Body of pancreas (tissue), 4 donors: ENCODE measurements at regions not wholly inside any gene's neighbourhood (a gene's known extent, or its start where the extent isn't known, plus 50 kb on each side); places are given as distances from the start of the nearest gene placed in this dataset.
"Not testable (repeated sequence)": the region's sequence is repeated elsewhere in the genome, so short reads cannot be mapped to it uniquely, and the experiment has no call there.

Experiments
- ATAC-seq: fragments of 150-250 bp; one replicate; pipeline ENCODE4 v1.9.1; 2016
- DNase-seq, 4 donors: peaks; one replicate each; pipeline ENCODE4 v3.0.0-alpha.2; 2019
- H3K27ac ChIP-seq, 4 donors: fragments of 200-600 bp; sonication (generic); 1 replicate in 3 of 4; 2 replicates in 1 of 4; pipeline versions ENCODE4 v1.5.1 to v1.6.1; 2016 to 2019; ENCODE audit warnings: mild to moderate bottlenecking in 1 of 4, mixed read lengths in 1 of 4, moderate library complexity in 1 of 4
- H3K27me3 ChIP-seq, 2 donors: fragments of 200-600 bp; sonication (generic); one replicate each; pipeline ENCODE4 v1.6.0; 2016; ENCODE audit warnings: mild to moderate bottlenecking in 1 of 2
- H3K36me3 ChIP-seq, 2 donors: fragments of 200-600 bp; sonication (generic); replicated peaks in 1 of 2; 2 replicates each; pipeline ENCODE4 v1.5.1; 2016; ENCODE audit warnings: low read depth in 2 of 2; ENCODE audit not compliant: insufficient read depth in 1 of 2
- H3K4me1 ChIP-seq: fragments of 200-600 bp; sonication (generic); one replicate; pipeline ENCODE4 v1.6.0; 2016
- H3K4me3 ChIP-seq, 2 donors: fragments of 200-600 bp; sonication (generic); 1 replicate in 1 of 2; 2 replicates in 1 of 2; pipeline ENCODE4 v1.5.1; 2016 to 2019
- H3K9me3 ChIP-seq, 3 donors: fragments of 200-600 bp; sonication (generic); 1 replicate in 2 of 3; 2 replicates in 1 of 3; pipeline ENCODE4 v1.5.1; 2016
- CTCF ChIP-seq, 7 experiments: fragments of 450-650 bp in 4 of 7; fragments of 200-600 bp in 3 of 7; sonication (generic) in 3 of 7; IDR thresholded peaks; one replicate each; pipeline ENCODE4 v1.5.1; 2016 to 2019; ENCODE audit warnings: antibody characterized with exemption in 7 of 7
- POLR2A ChIP-seq, 3 donors: fragments of 450-650 bp; IDR thresholded peaks; one replicate each; pipeline ENCODE4 v1.6.1; 2016; ENCODE audit warnings: antibody characterized with exemption in 3 of 3, mild to moderate bottlenecking in 2 of 3
- whole genome bisulfite sequencing, 2 donors: methylation state at CpG; one replicate each; pipeline ENCODE4 v1.1.5; 2017; 5-methylcytosine and 5-hydroxymethylcytosine counted together
- intact Hi-C: fragments of 100-400 bp; cut with DNase I; formaldehyde crosslinking; loops from one replicate; pipeline ENCODE4 v1.15.1; 2023

- ATAC-seq, H3K4me1 ChIP-seq, H3K36me3 ChIP-seq, H3K27ac ChIP-seq, H3K9me3 ChIP-seq, DNase-seq, H3K27me3 ChIP-seq, H3K4me3 ChIP-seq, intact Hi-C loops: not testable (repeated sequence)
- WGBS, 2 donors: 67 to 93% methylated on average over 1 of the region's 1 CpG
These were observed 51.9 kb upstream of the MFGE8 start for GRCh38 chr15:88965097-88965496.

- Histone ChIP-seq H3K4me3 (no peak overlapping the region), H3K9me3 (peaks cover 0 to 7% (median 0%) of the 10 kb centered on the region in 3 donors), H3K27ac (no peak overlapping the region), H3K36me3 (no peaks in the 10 kb centered on the region), H3K27me3 (no peaks in the 10 kb centered on the region), H3K4me1 (no peaks in the 10 kb centered on the region)
- 0 to 43% methylated on average over 1 of the region's 1 CpG for WGBS, 2 donors
- DNase-seq: no peak
- no peak for ATAC-seq
- TF ChIP-seq CTCF (IDR thresholded peaks at IDR 0.05): no peak
- TF ChIP-seq POLR2A (IDR thresholded peaks at IDR 0.05): no peak
- intact Hi-C loops: no loop called here
These were observed 57.1 kb upstream of the MFGE8 start for GRCh38 chr15:88970232-88970631.

- no peaks in the 10 kb centered on the region for H3K36me3 ChIP-seq
- DNase-seq (no peak), ATAC-seq (no peak)
- 26 to 33% methylated on average over 4 of the region's 4 CpGs for WGBS, 2 donors
- H3K27ac ChIP-seq: no peak overlapping the region
- H3K27me3 ChIP-seq: no peaks in the 10 kb centered on the region
- intact Hi-C loops: no loop called here
- TF ChIP-seq POLR2A (IDR thresholded peaks at IDR 0.05) (no peak), CTCF (IDR thresholded peaks at IDR 0.05) (no peak)
- no peaks in the 10 kb centered on the region for H3K4me1 ChIP-seq
- H3K4me3 ChIP-seq: no peak overlapping the region
- H3K9me3 ChIP-seq: peaks cover 0 to 7% (median 0%) of the 10 kb centered on the region in 3 donors
These were observed 61.2 kb upstream of the MFGE8 start for GRCh38 chr15:88974392-88974791.

- intact Hi-C loops: no loop called here
- TF ChIP-seq POLR2A (IDR thresholded peaks at IDR 0.05): no peak
- TF ChIP-seq CTCF (IDR thresholded peaks at IDR 0.05): no peak
- Histone ChIP-seq H3K27me3 (no peaks in the 10 kb centered on the region), H3K9me3 (peaks cover 0 to 1% (median 0%) of the 10 kb centered on the region in 3 donors), H3K36me3 (no peaks in the 10 kb centered on the region), H3K4me1 (no peaks in the 10 kb centered on the region), H3K4me3 (no peak overlapping the region), H3K27ac (no peak overlapping the region)
- DNase-seq: no peak
- no peak for ATAC-seq
These were observed 62.7 kb upstream of the MFGE8 start for GRCh38 chr15:88975891-88976290.

GRCh38 chr15:88976656-88977055, 63.5 kb upstream of the MFGE8 start:
- no peak for TF ChIP-seq CTCF (IDR thresholded peaks at IDR 0.05)
- TF ChIP-seq POLR2A (IDR thresholded peaks at IDR 0.05): no peak
- H3K4me3 ChIP-seq: no peak overlapping the region
- intact Hi-C loops: no loop called here
- DNase-seq (no peak), ATAC-seq (no peak)
- H3K4me1 ChIP-seq: no peaks in the 10 kb centered on the region
- H3K9me3 ChIP-seq: no peaks in the 10 kb centered on the region
- H3K36me3 ChIP-seq: no peaks in the 10 kb centered on the region
- H3K27ac ChIP-seq: no peak overlapping the region
- WGBS, 2 donors: 74 to 75% methylated on average over 2 of the region's 2 CpGs
- no peaks in the 10 kb centered on the region for H3K27me3 ChIP-seq
